ENCODE measurements at regions not wholly inside any gene's neighbourhood (a gene's known extent, or its start where the extent isn't known, plus 50 kb on each side); places are given as distances from the start of the nearest gene placed in this dataset.

DNA sequence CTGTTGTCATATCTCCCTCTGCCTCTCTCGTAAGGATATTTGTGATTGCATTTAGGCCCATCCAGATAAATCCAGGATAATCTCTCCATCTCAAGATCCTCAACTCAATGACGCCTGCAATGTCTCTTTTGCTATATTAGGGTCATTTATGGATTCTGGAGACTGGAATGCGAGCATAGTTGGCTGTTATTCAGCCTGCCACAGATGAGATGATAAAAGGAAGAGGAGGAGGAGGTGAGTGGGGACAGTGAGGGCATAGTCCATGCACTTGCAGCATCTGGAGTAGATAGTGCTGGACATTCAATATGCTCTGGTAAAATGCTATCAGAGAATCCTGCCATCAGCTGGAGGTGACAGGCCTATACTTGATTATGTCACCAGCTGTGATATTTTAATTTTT, 131.6 kb upstream of the CACNA1E start:
- intact Hi-C loops (cut with DNase I), result no loop called here
- TF ChIP-seq, protein P1, sequence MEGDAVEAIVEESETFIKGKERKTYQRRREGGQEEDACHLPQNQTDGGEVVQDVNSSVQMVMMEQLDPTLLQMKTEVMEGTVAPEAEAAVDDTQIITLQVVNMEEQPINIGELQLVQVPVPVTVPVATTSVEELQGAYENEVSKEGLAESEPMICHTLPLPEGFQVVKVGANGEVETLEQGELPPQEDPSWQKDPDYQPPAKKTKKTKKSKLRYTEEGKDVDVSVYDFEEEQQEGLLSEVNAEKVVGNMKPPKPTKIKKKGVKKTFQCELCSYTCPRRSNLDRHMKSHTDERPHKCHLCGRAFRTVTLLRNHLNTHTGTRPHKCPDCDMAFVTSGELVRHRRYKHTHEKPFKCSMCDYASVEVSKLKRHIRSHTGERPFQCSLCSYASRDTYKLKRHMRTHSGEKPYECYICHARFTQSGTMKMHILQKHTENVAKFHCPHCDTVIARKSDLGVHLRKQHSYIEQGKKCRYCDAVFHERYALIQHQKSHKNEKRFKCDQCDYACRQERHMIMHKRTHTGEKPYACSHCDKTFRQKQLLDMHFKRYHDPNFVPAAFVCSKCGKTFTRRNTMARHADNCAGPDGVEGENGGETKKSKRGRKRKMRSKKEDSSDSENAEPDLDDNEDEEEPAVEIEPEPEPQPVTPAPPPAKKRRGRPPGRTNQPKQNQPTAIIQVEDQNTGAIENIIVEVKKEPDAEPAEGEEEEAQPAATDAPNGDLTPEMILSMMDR (IDR thresholded peaks at IDR 0.05), result no peak

DNA sequence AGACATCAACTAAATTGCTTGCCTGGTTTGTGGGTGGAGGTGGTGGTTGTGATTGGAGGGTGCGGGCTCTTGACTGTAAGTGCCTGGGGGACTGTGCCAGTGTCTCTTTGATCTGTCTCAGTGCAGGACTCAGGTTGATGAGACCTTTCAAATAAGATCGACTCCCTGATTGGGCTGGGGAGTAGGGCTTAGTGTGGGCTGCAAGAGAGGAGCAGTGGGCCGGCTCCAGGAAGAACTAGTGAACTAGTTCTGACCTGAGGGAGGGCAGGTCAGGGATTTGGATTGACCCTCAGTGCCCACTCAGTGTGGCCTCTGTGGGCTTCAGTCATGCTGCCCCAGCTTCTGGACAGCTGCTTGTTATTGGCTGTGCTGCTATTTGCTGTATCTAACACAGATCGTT, 130.6 kb upstream of the CACNA1E start:
- Histone ChIP-seq H3K36me3 (no peaks in the 10 kb centered on the region), H3K4me3 (no peak overlapping the region), H3K4me1 (no peaks in the 10 kb centered on the region), H3K27ac (no peak overlapping the region), H3K27me3 (ENCODE audit: low read depth) (no peaks in the 10 kb centered on the region), H3K9me3 (no peaks in the 10 kb centered on the region)
- DNase-seq (no peak), ATAC-seq (no peak)
- intact Hi-C loops (cut with DNase I), result no loop called here
- TF ChIP-seq, protein P1 (IDR thresholded peaks at IDR 0.05), result no peak

More for the DNA sequence above, 131.6 kb upstream of the CACNA1E start:
- Histone ChIP-seq H3K36me3 (no peaks in the 10 kb centered on the region), H3K9me3 (no peaks in the 10 kb centered on the region), H3K27ac (no peak overlapping the region), H3K4me1 (no peaks in the 10 kb centered on the region), H3K4me3 (no peak overlapping the region), H3K27me3 (ENCODE audit: low read depth) (no peaks in the 10 kb centered on the region)
- DNase-seq (no peak), ATAC-seq (no peak)

DNA sequence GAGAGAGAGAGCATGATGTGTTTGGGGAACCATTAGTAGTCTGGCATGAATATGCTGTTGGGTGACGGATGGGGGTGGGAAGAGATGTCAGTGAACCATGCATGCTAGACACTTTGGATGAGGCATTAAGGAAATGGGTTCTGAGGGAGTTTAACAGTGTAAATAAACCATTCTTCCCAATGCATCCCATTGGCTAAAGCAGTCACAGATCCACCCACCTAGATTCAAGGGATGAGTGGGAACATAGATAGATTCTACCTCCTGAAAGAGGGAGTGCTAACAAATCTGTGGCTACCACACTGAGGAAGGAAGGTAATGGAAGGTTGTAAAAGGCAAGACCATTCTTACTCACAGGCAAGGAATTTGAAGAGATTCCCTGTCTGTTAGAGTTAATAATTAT, 129.8 kb upstream of the CACNA1E start:
- Histone ChIP-seq H3K4me1 (no peaks in the 10 kb centered on the region), H3K27ac (no peak overlapping the region), H3K9me3 (no peaks in the 10 kb centered on the region), H3K4me3 (no peak overlapping the region), H3K27me3 (ENCODE audit: low read depth) (no peaks in the 10 kb centered on the region), H3K36me3 (no peaks in the 10 kb centered on the region)
- TF ChIP-seq, protein P1 (IDR thresholded peaks at IDR 0.05), result no peak
- DNase-seq (no peak), ATAC-seq (no peak)
- intact Hi-C loops (cut with DNase I), result no loop called here

DNA sequence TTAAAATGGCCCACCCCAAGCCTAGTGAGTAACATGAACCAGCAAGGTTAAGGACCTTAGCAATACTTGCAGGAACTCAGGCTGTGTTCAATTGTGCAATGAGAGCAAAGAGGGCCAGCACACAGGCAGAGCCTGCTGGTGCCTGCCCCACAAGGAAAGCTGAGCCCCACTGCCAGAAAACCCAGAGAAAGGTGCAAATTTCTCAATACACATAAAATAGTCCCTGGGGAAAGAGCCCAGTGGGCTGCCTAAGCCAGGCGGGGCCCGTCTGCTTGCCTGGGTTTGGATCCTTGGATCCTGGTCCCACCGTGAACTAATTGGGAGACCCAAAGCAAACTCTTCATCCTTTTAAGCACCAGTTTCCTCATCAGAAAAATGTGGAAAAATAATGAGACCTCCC, 128.5 kb upstream of the CACNA1E start:
- Histone ChIP-seq H3K4me3 (no peak overlapping the region), H3K27ac (no peak overlapping the region), H3K9me3 (no peaks in the 10 kb centered on the region), H3K4me1 (no peaks in the 10 kb centered on the region), H3K27me3 (ENCODE audit: low read depth) (no peaks in the 10 kb centered on the region), H3K36me3 (no peaks in the 10 kb centered on the region)
- DNase-seq (no peak), ATAC-seq (no peak)
- intact Hi-C loops (cut with DNase I), result no loop called here
- TF ChIP-seq, protein P1 (IDR thresholded peaks at IDR 0.05), result no peak

DNA sequence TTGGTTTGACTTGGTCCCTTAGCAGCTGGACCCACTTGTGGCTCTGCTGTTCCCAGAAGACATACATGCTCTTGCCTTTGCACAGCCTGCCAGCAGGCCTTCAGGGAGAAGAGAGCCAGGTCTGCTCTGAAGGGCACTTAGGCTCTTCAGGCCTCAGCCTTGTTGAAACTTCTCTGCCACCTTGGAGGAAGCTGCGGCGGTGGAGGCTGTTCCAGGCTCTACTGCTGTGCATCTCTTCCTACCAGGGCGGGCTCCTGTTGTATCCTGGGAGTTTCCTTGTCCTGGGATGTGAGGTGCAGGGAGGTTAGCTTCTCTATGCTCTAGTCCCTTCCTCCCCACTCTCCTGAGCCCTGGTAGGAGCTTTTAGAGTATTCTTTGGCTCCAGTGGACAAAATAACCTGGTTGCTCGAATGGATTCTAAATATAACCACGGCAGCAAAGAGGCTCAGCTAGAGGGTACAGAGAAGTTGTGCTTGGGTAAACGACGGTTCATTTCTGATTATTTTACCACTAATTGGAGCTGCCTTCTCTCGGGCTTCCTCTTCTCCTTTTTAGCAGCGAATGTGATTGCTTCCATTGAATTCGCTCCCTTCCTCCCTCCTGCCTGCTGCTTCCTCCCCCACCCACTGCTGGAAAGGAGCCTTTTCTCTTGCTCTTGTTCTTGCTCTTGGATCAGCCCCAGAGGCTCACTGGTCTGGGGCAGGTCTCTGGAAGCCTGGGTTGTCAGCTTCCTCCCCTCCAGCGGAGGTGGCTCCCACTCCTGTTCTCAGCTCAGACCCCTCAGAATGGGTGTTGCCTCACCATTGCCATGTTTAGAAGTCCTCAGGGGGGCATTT, 126.6 kb upstream of the CACNA1E start:
- ATAC-seq, result peak in 1 of 2 donors; percentile 27
- intact Hi-C loops (cut with DNase I), result no loop called here
- H3K27ac ChIP-seq, result no peak overlapping the region

More for the DNA sequence above, 126.6 kb upstream of the CACNA1E start:
- Histone ChIP-seq H3K36me3 (no peaks in the 10 kb centered on the region), H3K27me3 (ENCODE audit: low read depth) (no peaks in the 10 kb centered on the region), H3K4me1 (no peaks in the 10 kb centered on the region), H3K4me3 (no peak overlapping the region), H3K9me3 (no peaks in the 10 kb centered on the region)
- DNase-seq, result no peak
- TF ChIP-seq, protein P1 (IDR thresholded peaks at IDR 0.05), result no peak
